ENCODE measurements at regions not wholly inside any gene's neighbourhood (a gene's known extent, or its start where the extent isn't known, plus 50 kb on each side); places are given as distances from the start of the nearest gene placed in this dataset.

DNA sequence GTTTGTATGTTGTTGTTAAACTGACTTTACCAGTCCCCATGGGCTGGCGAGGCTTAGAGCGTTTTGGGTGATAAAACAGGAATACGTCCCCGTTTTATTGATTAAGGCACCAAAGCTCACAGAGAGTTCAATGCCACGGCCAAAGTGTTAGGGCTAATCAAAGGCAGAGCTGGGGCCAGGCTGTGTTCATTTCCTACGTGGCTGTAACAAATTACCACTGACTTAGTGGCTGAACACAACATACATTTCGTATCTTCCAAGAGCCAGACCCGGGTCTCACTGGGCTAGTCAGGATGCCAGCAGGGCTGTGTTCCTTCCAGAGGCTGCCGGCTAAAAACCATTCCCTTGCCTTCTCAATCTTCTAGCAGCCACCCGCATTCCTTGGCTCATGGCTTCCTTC lies 94.4 kb upstream of the HABP2 start:
- intact Hi-C loops (cut with micrococcal nuclease) = no loop called here

DNA sequence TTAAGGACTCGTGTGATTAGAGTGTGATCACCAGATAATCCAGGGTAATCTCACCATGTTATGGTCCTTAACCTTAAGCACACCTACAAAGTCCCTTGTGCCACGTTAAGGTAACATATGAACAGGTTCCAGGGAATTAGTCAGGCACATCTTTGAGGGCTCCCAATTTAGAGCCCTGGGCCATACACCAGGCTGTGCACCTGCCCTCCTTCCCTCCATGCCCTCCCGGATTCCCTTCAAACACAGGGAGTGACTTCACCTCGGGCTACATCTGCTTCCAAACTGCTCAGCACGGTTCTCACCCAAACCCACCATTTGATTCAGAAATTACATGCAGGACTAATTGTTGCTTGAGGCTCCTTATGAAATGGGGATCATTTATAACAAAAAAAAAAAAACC lies 93.9 kb upstream of the HABP2 start:
- intact Hi-C loops (cut with micrococcal nuclease) = no loop called here

DNA sequence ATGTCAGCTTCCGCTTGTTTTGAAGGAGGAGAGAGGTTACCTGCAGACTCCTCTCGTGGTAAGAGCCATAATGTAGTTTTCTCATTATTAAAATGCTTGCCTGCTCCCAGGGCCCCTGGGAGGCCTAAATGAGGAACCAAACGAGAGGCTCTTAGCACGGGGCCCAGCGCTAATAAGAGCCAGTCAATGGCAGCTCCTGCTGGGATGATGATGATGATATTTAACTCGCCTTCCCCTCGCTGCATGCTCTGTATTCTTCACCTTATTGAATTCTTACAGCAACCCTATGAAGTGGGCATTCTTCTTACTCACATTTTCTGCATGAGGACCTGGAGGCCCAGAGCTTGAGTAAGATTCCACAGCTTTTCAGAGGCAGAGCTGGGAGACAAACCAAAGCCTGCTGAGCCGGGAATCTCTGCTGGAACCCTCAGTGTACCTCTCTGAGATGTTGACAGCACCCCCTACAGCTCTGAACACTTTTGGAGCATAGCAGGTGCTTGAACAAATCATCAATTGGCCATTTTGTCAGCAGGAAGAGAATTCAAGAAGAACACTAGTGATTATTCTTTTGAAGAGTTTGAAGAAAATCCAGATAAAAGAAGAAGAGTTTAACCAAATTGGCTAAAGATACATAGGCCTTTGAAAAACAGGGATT lies 93.1 kb upstream of the HABP2 start:
- intact Hi-C loops (cut with micrococcal nuclease) = no loop called here

DNA sequence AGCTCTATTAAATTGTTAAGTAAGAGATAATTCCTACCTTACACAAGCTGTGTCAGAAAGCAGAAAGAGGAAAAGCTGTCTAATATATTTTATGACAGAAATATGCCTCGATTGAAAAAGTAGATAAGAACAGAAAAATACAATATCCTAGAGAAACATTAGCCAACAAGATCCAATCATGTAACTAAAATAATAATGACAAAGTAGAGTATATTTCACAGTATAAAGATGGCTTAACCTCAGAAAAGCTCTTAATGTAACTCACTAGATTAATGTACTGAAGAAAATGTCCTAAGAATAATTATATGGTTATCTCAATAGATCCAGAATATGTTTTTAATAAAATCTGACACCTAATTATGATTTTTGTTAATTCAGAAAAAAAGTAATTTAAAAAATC lies 89.8 kb upstream of the HABP2 start:
- intact Hi-C loops (cut with micrococcal nuclease) = no loop called here

DNA sequence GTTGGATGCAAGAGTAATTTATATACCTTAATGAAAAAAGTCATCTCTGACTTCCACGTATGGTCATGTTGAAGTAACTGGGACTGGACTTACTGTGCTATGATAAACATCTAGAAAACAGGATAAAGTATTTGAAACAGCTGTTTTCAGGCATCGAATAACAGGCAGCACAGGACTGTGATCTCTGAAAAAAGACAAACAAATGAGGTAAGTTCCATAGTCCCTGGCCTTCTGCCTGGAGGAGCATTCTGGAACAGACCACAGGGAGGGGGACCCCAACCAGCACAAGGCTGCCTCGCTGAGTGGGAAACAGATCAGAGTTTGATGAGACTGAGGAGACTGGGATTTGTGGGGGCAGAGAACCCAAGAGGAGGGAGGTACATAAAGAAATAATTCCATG lies 89.1 kb upstream of the HABP2 start:
- intact Hi-C loops (cut with micrococcal nuclease) = no loop called here

DNA sequence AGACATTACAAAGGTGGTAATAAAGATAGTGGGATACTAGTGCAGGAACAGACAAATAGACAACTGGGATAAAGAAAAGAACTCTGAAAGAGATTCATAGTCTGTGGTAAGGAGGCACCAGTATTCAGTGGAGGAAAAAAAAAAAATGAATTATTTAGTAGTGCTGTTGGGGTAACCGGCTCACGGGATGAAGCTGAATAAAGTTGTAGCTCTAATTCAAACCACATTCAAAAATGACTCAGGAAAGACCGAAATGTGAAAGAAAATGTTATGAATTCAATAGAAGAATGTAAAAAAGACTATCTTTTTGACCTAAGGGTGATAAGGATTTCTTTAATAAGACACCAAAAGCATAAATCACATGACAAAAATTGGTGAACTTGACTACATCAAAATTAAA lies 83.1 kb upstream of the HABP2 start:
- intact Hi-C loops (cut with micrococcal nuclease) = no loop called here

DNA sequence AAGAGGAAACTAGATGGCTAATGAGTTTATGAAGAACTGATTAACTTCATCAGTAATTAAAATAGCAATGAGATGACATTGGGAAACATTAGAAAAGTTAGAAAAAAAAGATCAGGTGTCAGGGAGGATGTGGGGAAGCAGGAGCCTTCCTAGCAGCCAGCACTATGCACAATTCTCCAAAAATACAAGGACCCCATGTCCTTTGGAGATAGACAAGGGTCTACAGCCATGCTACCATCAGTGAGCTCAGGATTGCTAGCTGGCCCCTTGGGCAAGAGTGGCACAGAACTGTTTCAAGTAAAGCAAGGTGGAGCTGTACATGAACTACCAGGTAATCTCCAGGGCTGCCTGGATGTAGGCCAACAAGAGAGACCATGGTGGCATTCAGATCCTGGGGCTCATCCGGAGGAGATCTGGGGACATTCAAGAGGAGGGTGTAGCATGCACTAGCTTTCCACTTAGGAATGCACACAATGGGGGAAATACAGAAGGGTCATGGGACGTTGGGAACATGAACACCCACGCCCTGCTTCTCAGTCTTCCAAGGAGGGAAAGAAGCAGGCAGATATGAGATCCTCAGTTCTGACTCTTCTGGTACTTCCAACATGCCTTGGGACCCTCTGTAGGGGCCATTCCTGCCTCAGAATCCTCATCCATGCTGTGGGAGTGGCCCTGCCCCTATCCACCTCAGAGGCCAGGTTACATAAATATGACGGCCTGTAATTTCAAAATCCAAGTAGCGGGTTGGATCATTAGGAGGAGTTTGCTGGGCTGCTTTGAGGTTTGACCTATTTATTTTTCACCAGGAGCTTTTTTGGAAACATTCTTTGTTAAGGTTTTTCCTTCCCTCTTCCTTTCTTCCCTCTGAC lies 82.2 kb upstream of the HABP2 start:
- intact Hi-C loops (cut with micrococcal nuclease) = no loop called here

DNA sequence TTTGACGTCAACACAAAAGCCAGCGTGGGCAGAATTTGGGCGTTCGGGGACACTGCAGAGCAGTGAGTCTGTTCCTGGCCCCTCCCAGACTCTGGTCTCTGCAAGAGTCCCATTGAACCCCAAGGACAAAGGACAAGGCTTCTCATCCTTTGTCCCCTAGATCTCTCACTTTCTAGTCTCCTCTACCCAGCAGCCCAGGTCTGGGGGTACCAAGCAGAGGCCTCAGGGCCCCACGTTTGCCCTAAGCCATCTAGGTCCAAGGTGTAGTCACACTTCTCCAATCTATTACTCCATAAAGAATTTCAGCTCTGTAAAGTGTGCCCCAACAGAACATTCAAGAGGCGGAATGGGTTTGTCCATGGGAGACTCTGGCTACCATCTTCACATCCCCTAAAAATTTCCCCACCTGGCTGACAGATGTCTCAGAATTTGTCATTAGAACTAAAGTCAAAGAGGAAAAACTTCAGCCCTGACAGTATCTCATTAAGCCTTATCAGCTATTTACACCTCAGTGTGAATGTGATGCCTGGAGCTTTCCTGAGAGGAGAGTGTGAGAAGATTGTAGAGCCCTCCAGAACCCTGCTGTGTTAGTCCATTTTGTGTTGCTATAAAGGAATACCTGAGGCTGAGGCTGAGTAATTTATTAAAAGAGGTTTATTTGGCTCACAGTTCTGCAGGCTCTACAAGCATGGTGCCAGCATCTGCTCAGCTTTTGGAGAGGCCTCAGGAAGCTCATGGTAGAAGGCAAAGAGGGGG lies 81.4 kb upstream of the HABP2 start:
- intact Hi-C loops (cut with micrococcal nuclease) = no loop called here

DNA sequence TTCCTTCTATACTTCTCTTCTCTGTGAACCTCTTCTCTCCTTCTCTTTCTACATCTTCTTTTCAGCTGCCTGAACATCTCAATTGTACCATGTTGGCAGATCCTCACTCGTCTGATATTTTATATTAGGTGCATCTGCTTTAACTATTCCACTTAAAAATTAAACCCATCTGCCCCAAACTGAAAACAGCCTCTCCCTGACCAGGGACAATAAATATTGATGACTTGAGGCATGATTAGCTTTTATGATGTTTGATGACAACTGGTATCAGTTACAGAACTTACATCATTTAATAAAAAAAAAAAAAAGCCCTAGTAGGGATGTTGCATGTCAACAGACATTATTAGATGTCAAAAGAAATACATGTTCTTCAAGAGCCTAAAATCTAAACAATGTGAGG lies 79.8 kb upstream of the HABP2 start:
- intact Hi-C loops (cut with micrococcal nuclease) = no loop called here

DNA sequence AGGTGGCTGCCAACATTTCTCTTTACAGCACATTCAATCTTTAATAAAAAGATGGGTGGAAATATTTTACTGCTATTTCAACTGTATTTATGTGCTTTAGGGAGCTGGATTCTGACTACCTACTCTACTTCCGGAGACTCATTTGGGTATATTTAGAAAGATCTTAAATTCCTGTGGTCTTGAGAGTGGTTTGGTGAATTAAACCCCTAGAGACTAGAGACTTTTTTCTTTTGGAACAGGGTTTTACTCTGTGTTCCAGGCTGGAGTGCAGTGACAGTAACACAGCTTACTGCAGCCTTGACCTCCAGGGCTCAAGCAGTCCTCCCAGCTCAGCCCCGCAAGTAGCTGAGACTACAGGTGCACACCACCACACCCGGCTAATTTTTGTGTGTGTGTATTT lies 79.0 kb upstream of the HABP2 start:
- intact Hi-C loops (cut with micrococcal nuclease) = no loop called here

DNA sequence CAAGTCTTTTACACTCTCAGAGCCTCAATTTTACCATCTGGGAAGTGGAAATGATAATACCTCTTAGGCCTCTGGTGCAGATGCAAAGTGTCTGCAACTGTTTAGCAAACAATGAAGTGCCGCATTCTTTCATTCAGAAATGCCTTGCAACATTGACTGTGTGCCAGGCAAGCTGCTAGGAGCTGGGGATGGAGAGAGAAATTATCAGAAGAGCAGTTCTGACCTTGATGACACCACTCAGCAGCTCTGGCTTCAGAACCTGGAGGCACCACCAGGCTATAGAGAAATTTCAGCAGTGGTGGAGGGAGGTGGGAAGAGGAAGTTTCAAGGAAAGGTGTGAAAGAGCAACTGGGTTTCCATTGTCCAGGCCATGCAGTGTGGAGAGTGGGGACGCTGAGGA lies 78.1 kb upstream of the HABP2 start:
- intact Hi-C loops (cut with micrococcal nuclease) = no loop called here

DNA sequence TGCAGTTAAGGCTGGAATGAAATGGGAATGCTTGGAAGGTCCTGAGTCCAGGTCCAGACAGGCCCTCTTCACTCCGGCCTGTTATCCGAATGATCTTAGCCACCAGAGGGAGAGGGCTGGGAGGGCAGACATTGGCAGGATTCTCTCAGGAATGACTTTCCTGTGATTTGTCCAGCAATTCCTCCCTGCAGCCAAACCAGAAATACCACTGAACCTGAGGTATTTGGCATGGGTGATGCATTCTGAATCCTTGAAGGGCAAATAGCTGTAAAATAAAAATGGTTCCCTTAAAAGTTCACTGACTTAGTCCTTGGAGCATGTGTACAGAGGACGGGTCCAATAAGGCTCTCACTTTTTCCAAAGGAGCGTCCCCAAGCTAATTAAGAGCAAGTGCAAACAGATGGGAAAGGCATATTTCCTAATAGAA lies 77.5 kb upstream of the HABP2 start:
- intact Hi-C loops (cut with micrococcal nuclease) = no loop called here

DNA sequence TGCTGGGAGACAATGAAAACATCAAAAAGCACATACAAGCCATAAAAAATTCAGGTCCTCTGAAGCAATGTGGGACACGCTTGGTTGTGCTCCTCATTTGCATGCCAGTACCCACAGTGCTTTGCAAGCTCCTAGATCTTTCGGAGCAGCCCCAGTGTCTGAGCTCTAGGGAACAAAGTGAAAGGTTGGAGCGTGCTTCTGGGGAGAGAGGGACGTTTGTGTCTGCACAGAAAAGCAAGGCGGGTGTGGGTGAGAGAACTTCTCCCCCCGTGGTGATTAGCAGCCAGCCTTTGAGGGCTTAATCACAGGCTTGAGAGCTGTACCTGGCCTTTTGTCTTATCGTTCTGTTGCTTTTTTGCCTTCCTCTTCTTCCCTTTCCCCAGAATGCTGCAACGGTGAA lies 76.7 kb upstream of the HABP2 start:
- intact Hi-C loops (cut with micrococcal nuclease) = no loop called here

DNA sequence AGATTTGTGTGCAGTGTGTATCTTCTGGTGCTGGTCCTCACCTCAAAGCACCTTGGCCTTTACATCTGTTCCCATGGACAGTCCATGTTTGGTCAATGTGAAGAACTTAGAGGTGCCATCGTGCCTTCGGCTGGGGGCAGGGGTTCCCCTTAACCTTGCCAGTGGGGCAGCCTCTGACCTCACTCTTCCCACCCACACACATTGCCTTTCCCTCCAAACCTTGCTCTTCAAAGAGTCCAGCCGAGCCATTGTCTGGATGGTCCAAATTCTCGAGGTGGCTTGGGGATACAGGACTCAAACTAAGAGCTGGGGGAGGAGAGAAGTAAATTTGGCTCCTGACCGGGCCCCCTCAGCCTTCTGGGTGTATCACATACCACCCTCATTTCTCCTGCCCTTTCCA lies 76.2 kb upstream of the HABP2 start:
- intact Hi-C loops (cut with micrococcal nuclease) = no loop called here

DNA sequence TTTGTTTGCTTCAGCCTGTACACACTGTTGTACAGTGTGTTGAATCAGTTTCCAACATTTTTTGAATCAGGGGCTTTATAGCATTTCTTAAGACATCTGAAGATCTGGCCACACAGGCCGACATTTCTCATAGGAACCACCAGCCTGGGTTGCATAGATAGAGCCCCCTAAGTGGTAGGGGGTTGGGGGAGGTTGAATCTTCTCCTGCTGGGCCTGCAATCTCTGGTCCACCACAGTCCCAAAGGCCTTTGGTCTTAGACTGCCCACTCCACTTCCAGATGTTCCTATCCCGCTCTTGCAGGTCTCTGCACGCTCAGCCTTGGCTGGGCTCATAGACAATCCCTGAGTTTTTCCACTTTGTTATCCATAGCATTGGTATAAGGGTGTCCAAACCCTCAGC lies 75.4 kb upstream of the HABP2 start:
- intact Hi-C loops (cut with micrococcal nuclease) = no loop called here

DNA sequence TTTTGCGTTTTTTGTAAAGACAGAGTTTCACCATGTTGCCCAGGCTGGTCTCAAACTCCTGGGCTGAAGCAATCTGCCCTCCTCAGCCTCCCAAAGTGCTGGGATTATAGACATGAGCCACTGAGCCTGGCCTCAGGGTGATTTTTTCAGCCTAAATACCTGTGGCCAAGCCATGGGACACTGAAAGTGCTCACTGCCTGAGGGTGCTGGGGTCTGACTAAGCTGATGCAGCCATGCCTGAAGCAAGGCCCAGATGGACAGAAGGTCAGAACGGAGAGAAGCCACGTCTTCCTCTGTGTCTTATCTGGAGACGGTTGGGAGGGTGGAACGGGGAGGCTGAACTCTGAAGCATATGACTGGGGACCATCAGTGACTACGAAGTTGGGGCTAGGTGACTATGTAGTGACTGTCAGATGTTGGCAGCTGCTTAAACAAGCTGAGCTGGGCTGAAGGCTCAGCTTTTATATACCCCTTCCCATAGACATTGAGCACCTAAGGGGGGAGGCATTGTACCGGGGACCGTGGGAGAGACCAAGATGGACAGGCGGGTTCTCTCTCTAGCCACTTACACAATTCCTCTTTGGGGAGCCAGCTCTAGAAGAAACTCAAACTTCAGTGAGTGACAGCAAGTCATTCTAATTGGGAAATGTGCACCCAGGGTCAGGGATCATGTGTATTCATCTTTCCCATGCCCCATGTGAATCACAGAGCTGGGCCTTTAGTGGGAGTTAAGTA lies 73.3 kb upstream of the HABP2 start:
- intact Hi-C loops (cut with micrococcal nuclease) = no loop called here

DNA sequence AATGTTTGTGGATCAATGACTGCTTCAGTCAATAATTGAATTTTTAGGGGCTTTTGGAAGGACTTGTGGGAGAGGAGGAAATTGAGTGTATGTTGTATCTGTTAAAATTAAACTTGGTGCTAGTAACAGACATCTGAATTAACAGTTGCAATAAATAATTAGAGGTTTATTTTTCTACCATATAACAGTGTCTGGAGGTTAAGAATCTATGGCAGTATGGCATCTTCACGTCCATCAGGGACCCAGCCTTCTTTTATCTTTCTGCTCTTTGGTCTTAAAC lies 72.8 kb upstream of the HABP2 start:
- intact Hi-C loops (cut with micrococcal nuclease) = no loop called here

DNA sequence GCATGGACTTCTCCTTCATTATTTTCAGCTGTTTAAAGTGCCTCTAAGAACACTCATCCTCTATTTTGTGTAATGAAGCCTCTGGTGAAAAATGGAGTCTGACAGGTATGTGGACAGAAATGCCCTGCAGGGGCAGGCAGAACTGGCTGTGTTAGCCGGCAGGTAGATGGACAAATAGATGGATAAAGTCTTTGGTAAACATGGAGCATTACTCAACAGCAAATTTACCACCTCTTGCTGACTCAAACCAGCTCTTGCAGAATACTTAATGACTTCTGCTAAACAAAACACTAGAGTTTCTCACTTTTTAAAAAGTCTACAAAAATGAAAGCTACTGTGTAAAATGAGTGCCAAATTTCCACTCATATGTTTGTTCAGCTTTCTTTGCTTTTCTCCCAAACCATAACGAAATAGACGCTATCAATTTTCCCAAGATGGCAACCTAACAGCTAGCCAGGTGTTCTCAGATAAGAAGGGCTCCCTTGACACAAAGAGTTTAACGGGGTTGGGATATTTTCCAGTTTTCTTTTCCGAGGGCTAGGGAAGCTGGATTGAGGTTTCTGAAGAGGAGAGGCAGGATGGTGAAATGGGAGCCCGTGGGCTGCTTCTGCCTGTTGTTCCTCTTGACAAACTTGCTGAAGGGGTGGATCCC lies 71.9 kb upstream of the HABP2 start:
- intact Hi-C loops (cut with micrococcal nuclease) = no loop called here

DNA sequence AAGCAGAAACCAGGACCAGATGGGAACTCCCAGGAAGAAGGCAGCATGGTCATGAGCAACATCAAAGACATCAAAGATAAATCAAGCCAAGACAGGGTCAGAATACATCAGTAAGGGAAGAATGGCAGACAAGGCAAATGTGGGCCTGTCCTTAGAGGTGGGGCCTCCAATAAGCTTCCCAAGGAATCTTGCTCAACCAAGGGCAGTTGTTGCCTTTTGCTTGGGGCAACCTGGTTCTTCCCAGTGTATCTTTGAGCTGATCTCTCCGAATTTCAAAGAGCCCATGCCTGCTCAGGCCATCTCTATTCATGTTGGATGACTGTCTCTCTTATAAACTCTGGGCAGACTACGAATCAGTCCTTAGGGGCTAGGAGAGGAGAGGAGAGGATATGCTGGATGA lies 68.4 kb upstream of the HABP2 start:
- intact Hi-C loops (cut with micrococcal nuclease) = no loop called here

DNA sequence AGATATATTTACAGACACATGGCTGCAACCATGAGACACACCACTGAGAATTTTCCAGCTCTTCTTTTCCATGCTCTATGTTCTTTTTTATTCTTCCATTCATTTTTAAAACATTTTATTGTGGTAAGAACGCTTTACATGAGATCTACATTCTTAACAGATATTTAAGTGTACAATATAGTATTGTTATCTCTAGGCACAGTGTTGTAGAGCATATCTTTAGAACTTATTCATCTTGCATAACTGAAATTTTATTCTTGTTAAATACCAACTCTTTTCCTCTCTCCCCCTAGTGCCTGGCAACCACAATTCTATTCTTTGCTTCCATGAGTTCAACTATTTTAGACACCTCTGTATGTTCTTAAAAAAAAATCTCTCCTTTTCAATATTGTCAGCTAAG lies 67.1 kb upstream of the HABP2 start:
- intact Hi-C loops (cut with micrococcal nuclease) = no loop called here

DNA sequence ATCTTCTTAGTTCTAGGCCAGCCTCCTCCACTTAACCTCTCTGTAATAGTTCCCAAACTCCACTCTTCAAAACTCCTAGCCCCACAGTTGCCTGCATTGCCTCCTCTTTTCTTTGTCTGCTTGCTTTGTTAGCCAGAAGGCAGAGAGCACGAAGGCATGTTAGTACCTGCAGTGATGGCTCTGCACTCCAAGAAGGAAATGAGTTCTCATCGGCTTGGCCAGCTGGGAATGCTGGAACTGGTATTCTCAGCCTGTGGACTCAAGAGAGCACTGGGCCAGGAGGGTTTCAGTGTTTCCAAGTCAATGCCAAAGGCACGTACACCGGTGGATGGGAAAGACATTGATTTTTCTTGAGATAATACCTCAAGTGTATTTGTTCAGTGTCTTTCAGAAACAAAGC lies 66.3 kb upstream of the HABP2 start:
- intact Hi-C loops (cut with micrococcal nuclease) = no loop called here

Measured in T-helper 2 cell treated with Interferon-gamma antibody and Interleukin-4, amounts not matched to agents 100 ng/mL and 5 ng/mL, for 36 hours (primary cell).